Hippocampal formation (tissue), 2 donors: ENCODE measurements at regions not wholly inside any gene's neighbourhood (a gene's known extent, or its start where the extent isn't known, plus 50 kb on each side); places are given as distances from the start of the nearest gene placed in this dataset.
"Not testable (repeated sequence)": the region's sequence is repeated elsewhere in the genome, so short reads cannot be mapped to it uniquely, and the experiment has no call there.

Source experiments
- DNase-seq, 2 donors: peaks; one replicate each; lab custom pipeline; 2025; lab: John Stamatoyannopoulos, UW

- not testable (repeated sequence) for DNase-seq
These were observed 257.7 kb upstream of the MEIS1 start for GRCh38 chr2:66177128-66177796.

GRCh38 chr2:66174491-66174890 is 260.4 kb upstream of the MEIS1 start:
- no peak for DNase-seq

- DNase-seq, result no peak
These were observed 261.3 kb upstream of the MEIS1 start for GRCh38 chr2:66173645-66174044.

GRCh38 chr2:66171530-66171929 is 263.4 kb upstream of the MEIS1 start:
- DNase-seq, result no peak

GRCh38 chr2:66170744-66171330 is 264.1 kb upstream of the MEIS1 start:
- DNase-seq, result no peak

- DNase-seq, result no peak
These were observed 265.8 kb upstream of the MEIS1 start for GRCh38 chr2:66169076-66169475.

- DNase-seq, result no peak
These were observed 270.5 kb upstream of the MEIS1 start for GRCh38 chr2:66164470-66164869.

DNA sequence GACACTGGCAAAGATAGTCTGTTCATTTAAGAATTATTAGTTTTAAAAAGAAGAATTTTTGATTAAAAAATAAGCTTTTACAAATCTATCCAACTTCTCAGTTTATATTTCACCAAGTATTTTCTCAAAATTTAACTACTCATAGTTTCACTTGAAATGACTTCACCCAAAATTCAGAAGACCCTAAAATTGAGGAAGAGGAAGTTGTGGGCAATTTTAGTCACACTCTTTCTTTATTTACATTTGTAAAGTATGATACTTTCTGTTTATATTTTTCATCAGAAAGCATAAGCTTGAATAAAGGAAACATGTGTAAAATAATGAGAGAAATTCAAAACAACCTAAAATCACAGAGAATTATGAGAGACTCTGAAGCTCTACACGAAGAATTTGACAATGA is 278.8 kb upstream of the MEIS1 start:
- no peak for DNase-seq

GRCh38 chr2:66153941-66154340 is 281.0 kb upstream of the MEIS1 start:
- DNase-seq, result no peak

DNA sequence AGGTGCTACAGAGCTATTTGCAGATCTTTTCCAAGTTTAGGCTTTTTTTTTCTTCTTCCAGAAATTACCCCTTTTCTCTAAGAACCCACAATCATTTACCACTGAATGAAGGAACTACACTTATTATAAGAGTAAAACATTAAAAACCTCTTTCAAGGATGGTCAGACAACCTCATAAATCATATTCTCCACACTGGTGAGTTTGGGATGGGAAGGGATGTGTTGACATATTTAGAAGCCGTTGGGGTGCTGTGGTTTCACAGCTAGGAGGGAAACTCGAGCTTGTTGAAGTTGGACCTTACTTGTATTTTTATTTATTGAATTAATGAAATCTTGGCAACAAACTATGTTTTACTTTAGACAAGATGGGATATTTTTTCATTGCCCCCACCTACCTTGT is 289.4 kb upstream of the MEIS1 start:
- DNase-seq, result no peak

DNA sequence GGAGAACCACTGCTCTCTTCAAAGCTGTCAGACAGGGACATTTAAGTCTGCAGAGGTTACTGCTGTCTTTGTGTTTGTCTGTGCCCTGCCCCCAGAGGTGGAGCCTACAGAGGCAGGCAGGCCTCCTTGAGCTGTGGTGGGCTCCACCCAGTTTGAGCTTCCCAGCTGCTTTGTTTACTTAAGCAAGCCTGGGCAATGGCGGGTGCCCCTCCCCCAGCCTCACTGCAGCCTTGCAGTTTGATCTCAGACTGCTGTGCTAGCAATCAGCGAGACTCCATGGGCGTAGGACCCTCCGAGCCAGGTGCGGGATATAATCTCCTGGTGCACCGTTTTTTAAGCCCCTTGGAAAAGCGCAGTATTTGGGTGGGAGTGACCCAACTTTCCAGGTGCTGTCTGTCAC is 290.6 kb upstream of the MEIS1 start:
- DNase-seq, result not testable (repeated sequence)

GRCh38 chr2:66137606-66138130 is 297.3 kb upstream of the MEIS1 start:
- no peak for DNase-seq

DNA sequence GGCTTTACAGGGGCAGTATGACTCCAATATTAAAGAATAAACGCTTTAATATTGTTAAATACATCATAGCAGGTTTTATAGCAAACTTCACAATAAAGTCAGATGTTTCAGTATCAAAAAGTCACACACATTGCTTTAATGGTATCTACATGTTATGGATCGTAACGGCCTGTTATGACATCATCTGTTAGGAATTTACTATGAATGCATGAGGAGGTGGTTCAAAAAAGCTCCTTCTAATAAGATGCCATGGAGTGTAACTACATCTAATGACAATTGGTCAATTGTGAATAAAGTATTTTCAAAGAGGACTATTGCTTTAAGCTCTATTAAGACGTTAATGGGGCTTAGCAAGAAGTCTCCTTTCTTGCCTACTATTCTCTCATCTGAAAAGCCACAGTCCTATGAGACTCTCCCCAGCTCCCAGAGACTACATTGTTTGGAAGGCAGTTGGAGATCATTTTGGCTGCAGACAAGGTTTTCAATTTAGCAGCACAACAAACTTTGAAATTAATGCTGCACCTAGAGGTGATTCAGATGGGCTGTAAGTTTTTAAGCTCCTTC is 300.7 kb upstream of the MEIS1 start:
- DNase-seq, result no peak

DNA sequence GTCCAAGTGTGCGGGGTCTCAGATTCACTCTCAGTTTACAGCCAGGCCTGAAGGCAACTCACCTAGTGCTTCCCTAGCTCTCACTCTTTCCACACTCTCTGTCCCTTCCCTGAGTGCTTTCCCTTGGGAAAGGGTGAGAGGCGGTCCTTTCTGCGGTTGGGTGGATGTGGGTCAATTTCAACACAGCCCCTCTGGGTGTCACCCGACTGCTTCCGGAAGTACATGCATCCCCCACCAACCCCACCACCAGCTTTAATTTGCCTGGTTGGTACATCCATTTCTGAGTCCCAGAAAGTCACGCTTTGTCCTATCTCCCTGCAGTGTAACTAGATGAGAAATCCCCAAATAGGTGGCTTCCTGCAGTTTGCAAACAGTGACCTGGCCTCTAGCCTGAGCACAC is 307.3 kb upstream of the MEIS1 start:
- DNase-seq, result no peak

- DNase-seq, result no peak
These were observed 307.9 kb upstream of the MEIS1 start for GRCh38 chr2:66127061-66127460.

DNA sequence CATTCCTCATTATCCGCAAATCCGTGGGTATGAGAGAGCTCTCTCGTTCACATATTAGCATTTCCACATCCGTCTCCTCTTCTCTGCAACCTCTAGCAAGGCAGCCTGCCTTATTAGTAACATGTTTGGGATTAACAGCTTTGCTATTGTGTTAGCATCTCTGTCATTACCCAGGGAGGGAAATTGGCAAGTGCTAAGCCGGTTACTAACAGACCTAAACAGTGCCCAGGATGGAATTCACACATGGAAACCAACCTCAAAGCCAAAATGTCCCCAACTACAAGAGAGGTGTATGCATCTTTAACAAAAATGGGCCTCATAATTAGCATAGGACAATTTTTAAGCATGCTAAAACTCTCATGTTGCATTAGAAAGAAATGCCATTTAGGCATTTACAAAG is 309.0 kb upstream of the MEIS1 start:
- no peak for DNase-seq

DNA sequence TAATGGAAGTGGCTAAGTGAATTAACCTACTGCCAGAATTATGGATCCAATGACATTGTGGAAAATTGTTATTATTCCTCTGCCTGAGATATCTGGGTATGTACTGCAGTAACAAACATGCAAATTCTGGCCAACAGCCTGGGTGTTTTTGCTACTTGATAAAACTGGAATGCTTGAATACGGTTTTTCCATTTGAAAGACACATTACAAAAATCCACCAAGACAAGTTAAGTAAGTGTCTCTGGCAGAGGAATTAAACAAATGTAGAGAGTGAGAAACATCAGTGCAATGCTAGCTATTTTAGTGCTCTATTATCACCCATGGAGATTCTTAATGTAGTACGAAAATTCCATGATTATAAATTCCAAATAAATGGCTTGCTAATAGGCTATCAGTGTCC is 312.4 kb upstream of the MEIS1 start:
- no peak for DNase-seq

DNA sequence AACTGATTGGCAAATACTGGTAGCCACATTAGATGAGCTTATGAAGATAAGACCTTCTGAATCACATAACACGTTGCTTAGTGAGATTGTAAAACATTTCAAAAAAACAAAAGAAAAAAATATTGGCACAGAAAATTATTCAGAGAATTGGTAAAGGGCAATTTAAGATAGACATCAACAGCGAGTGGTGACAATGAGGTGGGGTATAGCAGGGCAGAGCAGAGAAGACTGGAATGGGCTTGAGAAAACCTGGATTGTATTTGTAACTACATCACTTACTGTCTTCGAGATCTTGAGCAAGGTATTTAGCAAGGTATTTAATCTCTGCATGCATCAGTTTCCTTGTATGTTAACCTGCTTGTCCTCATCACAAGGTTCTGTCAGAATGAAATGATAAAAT is 313.0 kb upstream of the MEIS1 start:
- no peak for DNase-seq

DNA sequence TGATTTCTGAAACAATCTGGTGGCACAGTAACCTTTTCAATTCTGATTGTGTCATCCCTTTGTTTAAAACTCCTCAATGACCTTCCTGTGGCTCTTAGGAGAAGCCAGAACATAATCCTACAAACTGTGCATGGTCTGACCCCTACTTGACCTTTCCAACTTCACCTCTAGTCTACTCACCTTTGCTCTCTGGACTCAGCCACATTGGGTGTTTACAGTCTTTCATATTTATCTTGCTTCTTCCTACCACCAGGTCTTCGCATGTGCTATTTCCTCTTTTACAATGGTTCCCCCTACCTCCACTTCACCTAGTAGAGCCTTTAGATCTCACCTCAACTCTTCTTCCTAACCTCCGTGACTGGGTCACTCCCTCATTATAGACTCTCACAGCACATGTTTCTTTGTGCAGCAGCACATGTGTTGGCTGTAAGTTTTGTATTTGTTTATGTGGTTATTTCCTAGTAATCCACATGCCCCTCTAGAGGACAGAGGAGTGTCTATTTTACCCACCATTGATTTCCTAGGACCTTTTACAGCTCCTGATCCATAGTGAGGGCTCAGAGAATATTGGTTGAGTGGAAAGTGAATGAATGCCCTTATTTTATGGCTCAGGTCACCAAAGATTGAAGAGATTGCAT is 320.8 kb upstream of the MEIS1 start:
- DNase-seq, result no peak

- no peak for DNase-seq
These were observed 323.2 kb upstream of the MEIS1 start for GRCh38 chr2:66111706-66112105.

DNA sequence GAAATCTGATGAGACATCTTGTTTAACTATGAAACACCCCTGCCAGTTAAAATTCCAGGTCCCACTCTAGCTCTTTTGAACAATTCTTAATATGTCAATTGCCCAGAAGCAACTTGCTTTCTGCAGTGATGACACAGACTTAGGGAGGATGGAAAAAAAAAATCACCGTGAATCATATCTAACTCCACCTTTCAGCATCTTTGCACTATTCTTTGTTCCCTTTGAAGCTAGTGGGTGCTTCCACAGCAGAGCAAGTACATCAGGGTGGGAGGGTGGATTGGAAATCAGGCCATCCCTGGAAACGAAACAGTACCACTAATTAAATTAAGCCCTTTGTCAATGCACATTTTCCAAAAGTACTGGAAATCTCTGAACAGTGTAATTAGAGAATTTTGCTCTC is 324.3 kb upstream of the MEIS1 start:
- no peak for DNase-seq

- no peak for DNase-seq
These were observed 324.8 kb upstream of the MEIS1 start for GRCh38 chr2:66110086-66110485.

DNA sequence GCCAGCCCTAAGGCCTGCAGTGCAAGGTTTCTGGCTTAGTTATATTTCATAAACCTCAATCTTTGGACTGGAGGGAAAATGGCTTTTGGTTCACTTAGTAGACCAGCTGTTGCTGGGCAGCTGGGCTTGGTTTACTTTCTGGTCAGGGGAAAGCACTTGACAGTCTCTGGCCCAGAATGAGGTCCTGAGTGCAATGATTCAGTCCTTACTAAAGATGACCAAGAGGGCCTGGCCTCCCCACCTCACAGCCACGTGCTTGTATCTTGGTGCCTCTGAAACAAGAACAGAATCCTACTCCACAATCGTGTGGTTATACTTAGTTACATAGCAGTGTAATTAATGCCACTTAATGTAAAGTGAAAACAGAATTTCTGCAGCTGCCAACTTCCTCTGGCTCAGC is 325.5 kb upstream of the MEIS1 start:
- no peak for DNase-seq
